ENCODE measurements at regions not wholly inside any gene's neighbourhood (a gene's known extent, or its start where the extent isn't known, plus 50 kb on each side); places are given as distances from the start of the nearest gene placed in this dataset.

GRCh38 chr10:10817609-10818008 lies 200.1 kb upstream of the CELF2 start:
- TF ChIP-seq GATA1 (IDR thresholded peaks at IDR 0.05; ENCODE audit: low read depth, low read length), result no peak
- TF ChIP-seq POLR2A (IDR thresholded peaks at IDR 0.05; ENCODE audit: low read length), result no peak

GRCh38 chr10:10818082-10818481 lies 199.6 kb upstream of the CELF2 start:
- no peak for TF ChIP-seq POLR2A (IDR thresholded peaks at IDR 0.05; ENCODE audit: low read length)
- TF ChIP-seq GATA1 (IDR thresholded peaks at IDR 0.05; ENCODE audit: low read depth, low read length), result no peak
- DNase-seq, result no peak

More at GRCh38 chr10:10817609-10818008, 200.1 kb upstream of the CELF2 start:
- no peak for DNase-seq

- TF ChIP-seq POLR2A (IDR thresholded peaks at IDR 0.05; ENCODE audit: low read length) (no peak), GATA1 (IDR thresholded peaks at IDR 0.05; ENCODE audit: low read depth, low read length) (no peak)
- DNase-seq, result no peak
These were observed 198.3 kb upstream of the CELF2 start for GRCh38 chr10:10819206-10819856.

- no peak for TF ChIP-seq GATA1 (IDR thresholded peaks at IDR 0.05; ENCODE audit: low read depth, low read length)
- no peak for TF ChIP-seq POLR2A (IDR thresholded peaks at IDR 0.05; ENCODE audit: low read length)
These were observed 195.7 kb upstream of the CELF2 start for GRCh38 chr10:10821926-10822325.

GRCh38 chr10:10824591-10825148 lies 193.0 kb upstream of the CELF2 start:
- DNase-seq, result no peak

More at GRCh38 chr10:10821926-10822325, 195.7 kb upstream of the CELF2 start:
- DNase-seq, result no peak

GRCh38 chr10:10826125-10826524 lies 191.5 kb upstream of the CELF2 start:
- no peak for TF ChIP-seq POLR2A (IDR thresholded peaks at IDR 0.05; ENCODE audit: low read length)
- TF ChIP-seq GATA1 (IDR thresholded peaks at IDR 0.05; ENCODE audit: low read depth, low read length), result no peak
- no peak for DNase-seq

More at GRCh38 chr10:10824591-10825148, 193.0 kb upstream of the CELF2 start:
- no peak for TF ChIP-seq GATA1 (IDR thresholded peaks at IDR 0.05; ENCODE audit: low read depth, low read length)
- no peak for TF ChIP-seq POLR2A (IDR thresholded peaks at IDR 0.05; ENCODE audit: low read length)

GRCh38 chr10:10828623-10829022 lies 189.0 kb upstream of the CELF2 start:
- no peak for TF ChIP-seq POLR2A (IDR thresholded peaks at IDR 0.05; ENCODE audit: low read length)
- no peak for TF ChIP-seq GATA1 (IDR thresholded peaks at IDR 0.05; ENCODE audit: low read depth, low read length)

GRCh38 chr10:10829576-10829975 lies 188.1 kb upstream of the CELF2 start:
- no peak for DNase-seq
- TF ChIP-seq GATA1 (IDR thresholded peaks at IDR 0.05; ENCODE audit: low read depth, low read length) (no peak), POLR2A (IDR thresholded peaks at IDR 0.05; ENCODE audit: low read length) (no peak)

More at GRCh38 chr10:10828623-10829022, 189.0 kb upstream of the CELF2 start:
- no peak for DNase-seq

- DNase-seq, result no peak
- TF ChIP-seq GATA1 (IDR thresholded peaks at IDR 0.05; ENCODE audit: low read depth, low read length), result no peak
- no peak for TF ChIP-seq POLR2A (IDR thresholded peaks at IDR 0.05; ENCODE audit: low read length)
These were observed 187.2 kb upstream of the CELF2 start for GRCh38 chr10:10830293-10830986.

- DNase-seq, result no peak
- no peak for TF ChIP-seq GATA1 (IDR thresholded peaks at IDR 0.05; ENCODE audit: low read depth, low read length)
- no peak for TF ChIP-seq POLR2A (IDR thresholded peaks at IDR 0.05; ENCODE audit: low read length)
These were observed 186.6 kb upstream of the CELF2 start for GRCh38 chr10:10831085-10831484.

- TF ChIP-seq GATA1 (IDR thresholded peaks at IDR 0.05; ENCODE audit: low read depth, low read length), result no peak
- no peak for TF ChIP-seq POLR2A (IDR thresholded peaks at IDR 0.05; ENCODE audit: low read length)
- DNase-seq, result no peak
These were observed 183.7 kb upstream of the CELF2 start for GRCh38 chr10:10833955-10834354.

- no peak for DNase-seq
- TF ChIP-seq GATA1 (IDR thresholded peaks at IDR 0.05; ENCODE audit: low read depth, low read length) (no peak), POLR2A (IDR thresholded peaks at IDR 0.05; ENCODE audit: low read length) (no peak)
These were observed 173.4 kb upstream of the CELF2 start for GRCh38 chr10:10844251-10844650.

GRCh38 chr10:10845185-10845584 lies 172.5 kb upstream of the CELF2 start:
- no peak for DNase-seq
- no peak for TF ChIP-seq POLR2A (IDR thresholded peaks at IDR 0.05; ENCODE audit: low read length)
- no peak for TF ChIP-seq GATA1 (IDR thresholded peaks at IDR 0.05; ENCODE audit: low read depth, low read length)

GRCh38 chr10:10845826-10846503 lies 171.7 kb upstream of the CELF2 start:
- TF ChIP-seq POLR2A (IDR thresholded peaks at IDR 0.05; ENCODE audit: low read length) (no peak), GATA1 (IDR thresholded peaks at IDR 0.05; ENCODE audit: low read depth, low read length) (no peak)
- no peak for DNase-seq
